Hematopoietic multipotent progenitor cell (in vitro differentiated cells): ENCODE measurements at regions not wholly inside any gene's neighbourhood (a gene's known extent, or its start where the extent isn't known, plus 50 kb on each side); places are given as distances from the start of the nearest gene placed in this dataset.

Source experiments
- DNase-seq, 3 donors: peaks; one replicate each; pipeline ENCODE4 v3.0.0-alpha.2; 2011 to 2015; ENCODE audit warnings: low read depth in 2 of 3, low spot score in 2 of 3

GRCh38 chr6:101202867-101203374 is 190.6 kb upstream of the GRIK2 start:
- DNase-seq, result no peak

GRCh38 chr6:101203664-101204063 is 189.8 kb upstream of the GRIK2 start:
- no peak for DNase-seq

- DNase-seq, result no peak
These were observed 185.4 kb upstream of the GRIK2 start for GRCh38 chr6:101208152-101208551.

- no peak for DNase-seq
These were observed 180.9 kb upstream of the GRIK2 start for GRCh38 chr6:101212640-101213039.

- no peak for DNase-seq
These were observed 171.5 kb upstream of the GRIK2 start for GRCh38 chr6:101222007-101222406.

- no peak for DNase-seq
These were observed 168.8 kb upstream of the GRIK2 start for GRCh38 chr6:101224751-101225150.

- DNase-seq, result peak in 1 of 3 donors; percentile 3
These were observed 166.8 kb upstream of the GRIK2 start for GRCh38 chr6:101226677-101227135.

- no peak for DNase-seq
These were observed 162.6 kb upstream of the GRIK2 start for GRCh38 chr6:101230866-101231265.

- DNase-seq, result no peak
These were observed 161.8 kb upstream of the GRIK2 start for GRCh38 chr6:101231606-101232235.

- no peak for DNase-seq
These were observed 160.5 kb upstream of the GRIK2 start for GRCh38 chr6:101232961-101233360.

GRCh38 chr6:101236709-101237108 is 156.8 kb upstream of the GRIK2 start:
- DNase-seq, result no peak

GRCh38 chr6:101241442-101241841 is 152.1 kb upstream of the GRIK2 start:
- no peak for DNase-seq

- DNase-seq, result no peak
These were observed 144.0 kb upstream of the GRIK2 start for GRCh38 chr6:101249470-101249869.

GRCh38 chr6:101257163-101257562 is 136.3 kb upstream of the GRIK2 start:
- no peak for DNase-seq

- no peak for DNase-seq
These were observed 134.0 kb upstream of the GRIK2 start for GRCh38 chr6:101259505-101259904.

- DNase-seq, result no peak
These were observed 129.9 kb upstream of the GRIK2 start for GRCh38 chr6:101263596-101263995.

- DNase-seq, result no peak
These were observed 127.4 kb upstream of the GRIK2 start for GRCh38 chr6:101266063-101266462.

- DNase-seq, result no peak
These were observed 125.0 kb upstream of the GRIK2 start for GRCh38 chr6:101268541-101268940.

- DNase-seq, result no peak
These were observed 118.3 kb upstream of the GRIK2 start for GRCh38 chr6:101275251-101275650.

- no peak for DNase-seq
These were observed 117.4 kb upstream of the GRIK2 start for GRCh38 chr6:101276066-101276465.

GRCh38 chr6:101279410-101279809 is 114.1 kb upstream of the GRIK2 start:
- DNase-seq, result no peak

- DNase-seq, result no peak
These were observed 112.2 kb upstream of the GRIK2 start for GRCh38 chr6:101281266-101281665.

GRCh38 chr6:101284131-101284530 is 109.4 kb upstream of the GRIK2 start:
- no peak for DNase-seq
